ENCODE measurements at regions not wholly inside any gene's neighbourhood (a gene's known extent, or its start where the extent isn't known, plus 50 kb on each side); places are given as distances from the start of the nearest gene placed in this dataset.

GRCh38 chr5:104223885-104224773 is 661.5 kb upstream of the NUDT12 start:
- WGBS, 2 donors, result 95% methylated on average over 20 of the region's 20 CpGs

GRCh38 chr5:104218200-104218599 is 655.6 kb upstream of the NUDT12 start:
- Histone ChIP-seq H3K4me1 (ENCODE audit: control insufficient read depth in 5 of 5, insufficient read depth in 5 of 5, low read length in 5 of 5) (no peaks in the 10 kb centered on the region), H3K27me3 (ENCODE audit: control insufficient read depth in 3 of 3, insufficient read depth in 3 of 3, low read length in 2 of 3) (no peaks in the 10 kb centered on the region), H3K27ac (ENCODE audit: low read depth in 1 of 2, low read length in 1 of 2) (no peak overlapping the region), H3K9me3 (ENCODE audit: control insufficient read depth in 4 of 4, insufficient read depth in 3 of 4, low read length in 3 of 4) (no peaks in the 10 kb centered on the region), H3K4me3 (no peak overlapping the region), H3K36me3 (ENCODE audit: control insufficient read depth in 4 of 4, insufficient read depth in 4 of 4, low read length in 4 of 4) (no peaks in the 10 kb centered on the region), H3K9ac (ENCODE audit: insufficient read depth in 1 of 2, low read length in 2 of 2) (no peak overlapping the region)
- TF ChIP-seq CTCF (IDR thresholded peaks at IDR 0.05; ENCODE audit: control extremely low read depth, extremely low read depth), result no peak
- WGBS, 2 donors, result 62 to 74% methylated on average over 2 of the region's 2 CpGs
- ATAC-seq (ENCODE audit: insufficient read depth, low FRiP score) (no peak), DNase-seq (no peak)

More at GRCh38 chr5:104223885-104224773, 661.5 kb upstream of the NUDT12 start:
- no peaks in the 10 kb centered on the region for H3K4me1 ChIP-seq (ENCODE audit: control insufficient read depth in 5 of 5, insufficient read depth in 5 of 5, low read length in 5 of 5)
- H3K9me3 ChIP-seq (ENCODE audit: control insufficient read depth in 4 of 4, insufficient read depth in 3 of 4, low read length in 3 of 4), result no peaks in the 10 kb centered on the region
- H3K9ac ChIP-seq (ENCODE audit: insufficient read depth in 1 of 2, low read length in 2 of 2), result no peak overlapping the region
- ATAC-seq (ENCODE audit: insufficient read depth, low FRiP score) (no peak), DNase-seq (no peak)
- no peaks in the 10 kb centered on the region for H3K27me3 ChIP-seq (ENCODE audit: control insufficient read depth in 3 of 3, insufficient read depth in 3 of 3, low read length in 2 of 3)
- no peak overlapping the region for H3K27ac ChIP-seq (ENCODE audit: low read depth in 1 of 2, low read length in 1 of 2)
- no peak for TF ChIP-seq CTCF (IDR thresholded peaks at IDR 0.05; ENCODE audit: control extremely low read depth, extremely low read depth)
- H3K36me3 ChIP-seq (ENCODE audit: control insufficient read depth in 4 of 4, insufficient read depth in 4 of 4, low read length in 4 of 4), result no peaks in the 10 kb centered on the region
- no peak overlapping the region for H3K4me3 ChIP-seq

- DNase-seq (no peak), ATAC-seq (ENCODE audit: insufficient read depth, low FRiP score) (no peak)
- Histone ChIP-seq H3K27ac (ENCODE audit: low read depth in 1 of 2, low read length in 1 of 2) (no peak overlapping the region), H3K9ac (ENCODE audit: insufficient read depth in 1 of 2, low read length in 2 of 2) (no peak overlapping the region), H3K4me3 (no peak overlapping the region), H3K27me3 (ENCODE audit: control insufficient read depth in 3 of 3, insufficient read depth in 3 of 3, low read length in 2 of 3) (no peaks in the 10 kb centered on the region), H3K4me1 (ENCODE audit: control insufficient read depth in 5 of 5, insufficient read depth in 5 of 5, low read length in 5 of 5) (no peaks in the 10 kb centered on the region), H3K36me3 (ENCODE audit: control insufficient read depth in 4 of 4, insufficient read depth in 4 of 4, low read length in 4 of 4) (no peaks in the 10 kb centered on the region), H3K9me3 (ENCODE audit: control insufficient read depth in 4 of 4, insufficient read depth in 3 of 4, low read length in 3 of 4) (no peaks in the 10 kb centered on the region)
- WGBS, 2 donors, result 87 to 90% methylated on average over 3 of the region's 3 CpGs
- no peak for TF ChIP-seq CTCF (IDR thresholded peaks at IDR 0.05; ENCODE audit: control extremely low read depth, extremely low read depth)
Observed at GRCh38 chr5:104213216-104213615, 650.6 kb upstream of the NUDT12 start.
